SK-N-MC (cell line): ENCODE measurements at regions not wholly inside any gene's neighbourhood (a gene's known extent, or its start where the extent isn't known, plus 50 kb on each side); places are given as distances from the start of the nearest gene placed in this dataset.

Source experiments
- DNase-seq: peaks from one replicate; pipeline ENCODE4 v3.0.0-alpha.2; 2011; ENCODE audit warnings: low read depth, low spot score
- H3K27ac ChIP-seq: fragments of 200-600 bp; sonication (generic); 2 replicates; pipeline ENCODE4 v1.5.1; 2016; ENCODE audit warnings: mixed run types
- H3K36me3 ChIP-seq: fragments of 200-600 bp; sonication (generic); 2 replicates; pipeline ENCODE4 v1.6.1; 2017; ENCODE audit warnings: antibody characterized with exemption, low read length, mixed read lengths; ENCODE audit not compliant: insufficient read depth
- H3K4me3 ChIP-seq: fragments of 200-600 bp; sonication (generic); 2 replicates; pipeline ENCODE4 v1.5.1; 2016
- H3K9ac ChIP-seq: fragments of 200-600 bp; sonication (generic); 2 replicates; pipeline ENCODE4 v1.8.0; 2017; ENCODE audit warnings: mixed run types, mixed read lengths; ENCODE audit not compliant: insufficient read length
- H3K9me3 ChIP-seq: fragments of 200-600 bp; sonication (generic); 2 replicates; pipeline ENCODE4 v1.6.1; 2017; ENCODE audit warnings: low read depth, mild to moderate bottlenecking, antibody characterized with exemption, low read length, moderate library complexity, mixed read lengths
- EZH2 ChIP-seq: fragments of 200-600 bp; sonication (generic); IDR thresholded peaks from one replicate; pipeline ENCODE4 v1.6.1; 2017; ENCODE audit warnings: antibody characterized with exemption
- FOXP2 ChIP-seq: optimal IDR thresholded peaks from 2 replicates; pipeline ENCODE3; 2011; ENCODE audit warnings: mild to moderate bottlenecking, moderate library complexity; ENCODE audit not compliant: insufficient read depth; ENCODE audit errors: extremely low read length, control extremely low read depth
- POLR2AphosphoS5 ChIP-seq: IDR thresholded peaks from 2 replicates; pipeline ENCODE4 v1.6.1; 2012; ENCODE audit warnings: mild to moderate bottlenecking, low read depth, low read length, borderline replicate concordance

- DNase-seq: no peak
- H3K9ac ChIP-seq: no peak overlapping the region
- no peaks in the 10 kb centered on the region for H3K9me3 ChIP-seq
- no peaks in the 10 kb centered on the region for H3K36me3 ChIP-seq
- H3K27ac ChIP-seq: no peak overlapping the region
- TF ChIP-seq POLR2AphosphoS5 (no peak), EZH2 (no peak), FOXP2 (no peak)
- H3K4me3 ChIP-seq: no peak overlapping the region
Observed at GRCh38 chr17:33375103-33375502, 82.0 kb upstream of the ASIC2 start.

- Histone ChIP-seq H3K9ac (no peak overlapping the region), H3K27ac (no peak overlapping the region), H3K36me3 (no peaks in the 10 kb centered on the region), H3K4me3 (no peak overlapping the region), H3K9me3 (no peaks in the 10 kb centered on the region)
- DNase-seq: no peak
- no peak for TF ChIP-seq POLR2AphosphoS5
- no peak for TF ChIP-seq EZH2
- no peak for TF ChIP-seq FOXP2
Observed at GRCh38 chr17:33375783-33376182, 82.7 kb upstream of the ASIC2 start.

- Histone ChIP-seq H3K4me3 (no peak overlapping the region), H3K9me3 (no peaks in the 10 kb centered on the region), H3K9ac (no peak overlapping the region), H3K36me3 (no peaks in the 10 kb centered on the region), H3K27ac (no peak overlapping the region)
- TF ChIP-seq EZH2: no peak
- no peak for TF ChIP-seq POLR2AphosphoS5
- no peak for TF ChIP-seq FOXP2
- no peak for DNase-seq
Observed at GRCh38 chr17:33377837-33378595, 84.9 kb upstream of the ASIC2 start.

GRCh38 chr17:33381201-33381600 lies 88.1 kb upstream of the ASIC2 start:
- DNase-seq: no peak
- H3K27ac ChIP-seq: no peak overlapping the region
- H3K4me3 ChIP-seq: no peak overlapping the region
- H3K9me3 ChIP-seq: no peaks in the 10 kb centered on the region
- TF ChIP-seq POLR2AphosphoS5 (no peak), EZH2 (no peak), FOXP2 (no peak)
- no peak overlapping the region for H3K9ac ChIP-seq
- no peaks in the 10 kb centered on the region for H3K36me3 ChIP-seq

- no peak for TF ChIP-seq FOXP2
- TF ChIP-seq POLR2AphosphoS5: no peak
- no peak for TF ChIP-seq EZH2
- DNase-seq: no peak
- H3K27ac ChIP-seq: no peak overlapping the region
- H3K36me3 ChIP-seq: no peaks in the 10 kb centered on the region
- no peaks in the 10 kb centered on the region for H3K9me3 ChIP-seq
- H3K4me3 ChIP-seq: no peak overlapping the region
- H3K9ac ChIP-seq: no peak overlapping the region
Observed at GRCh38 chr17:33383488-33384023, 90.5 kb upstream of the ASIC2 start.

GRCh38 chr17:33385133-33385532 lies 92.0 kb upstream of the ASIC2 start:
- Histone ChIP-seq H3K27ac (no peak overlapping the region), H3K9ac (no peak overlapping the region), H3K9me3 (no peaks in the 10 kb centered on the region), H3K4me3 (no peak overlapping the region), H3K36me3 (no peaks in the 10 kb centered on the region)
- TF ChIP-seq EZH2 (no peak), POLR2AphosphoS5 (no peak), FOXP2 (no peak)
- no peak for DNase-seq

- Histone ChIP-seq H3K4me3 (no peak overlapping the region), H3K27ac (no peak overlapping the region), H3K36me3 (no peaks in the 10 kb centered on the region), H3K9me3 (no peaks in the 10 kb centered on the region), H3K9ac (no peak overlapping the region)
- TF ChIP-seq EZH2 (no peak), POLR2AphosphoS5 (no peak), FOXP2 (no peak)
- no peak for DNase-seq
Observed at GRCh38 chr17:33385713-33386112, 92.6 kb upstream of the ASIC2 start.

GRCh38 chr17:33387406-33387805 lies 94.3 kb upstream of the ASIC2 start:
- DNase-seq: no peak
- Histone ChIP-seq H3K9me3 (no peaks in the 10 kb centered on the region), H3K27ac (no peak overlapping the region), H3K9ac (no peak overlapping the region), H3K4me3 (no peak overlapping the region), H3K36me3 (no peaks in the 10 kb centered on the region)
- no peak for TF ChIP-seq FOXP2
- TF ChIP-seq POLR2AphosphoS5: no peak

- TF ChIP-seq FOXP2: no peak
- no peak for TF ChIP-seq POLR2AphosphoS5
- no peak for TF ChIP-seq EZH2
- H3K9me3 ChIP-seq: no peaks in the 10 kb centered on the region
- no peaks in the 10 kb centered on the region for H3K36me3 ChIP-seq
- no peak overlapping the region for H3K9ac ChIP-seq
- DNase-seq: no peak
- H3K27ac ChIP-seq: no peak overlapping the region
- no peak overlapping the region for H3K4me3 ChIP-seq
Observed at GRCh38 chr17:33389504-33390135, 96.5 kb upstream of the ASIC2 start.
